HCT116 (cell line): ENCODE measurements at regions not wholly inside any gene's neighbourhood (a gene's known extent, or its start where the extent isn't known, plus 50 kb on each side); places are given as distances from the start of the nearest gene placed in this dataset.

ENCODE experiments used
- ATAC-seq: fragments of 200-7000 bp; cut with Tn5 transposase; 2 replicates; pipeline ENCODE4 v1.9.1; 2020; ENCODE audit warnings: mild to moderate bottlenecking, moderate library complexity
- BruUV-seq: library from RNA; stranded (reverse); fragments of 400-500 nt; replicated peaks from 2 replicates; lab custom pipeline; 2021; lab: Mats Ljungman, UMichigan
- CTCF ChIA-PET: fragments of 300-600 bp; sonication (Branson Sonifier 250); formaldehyde crosslinking; loops from one replicate; lab custom pipeline; 2021; ENCODE audit warnings: antibody characterized with exemption; lab: Charles Lee
- POLR2A ChIA-PET: fragments of 300-600, 350-600 bp; sonication (Branson Sonifier 250); formaldehyde crosslinking; loops from one replicate; lab custom pipeline; 2021; ENCODE audit warnings: antibody characterized with exemption; lab: Charles Lee
- RAD21 ChIA-PET, 2 experiments: fragments of 300-600 bp; sonication (Branson Sonifier 250); formaldehyde crosslinking; loops; one replicate each; lab custom pipeline; 2023; ENCODE audit warnings: low total read pairs in 2 of 2; ENCODE audit not compliant: uncharacterized antibody in 2 of 2, unreplicated experiment in 2 of 2, low non-redundant PET in 1 of 2; lab: Charles Lee
- DNase-seq: peaks from one replicate; pipeline ENCODE4 v3.0.0-alpha.2; 2010; ENCODE audit warnings: low read depth, low spot score
- H2AFZ ChIP-seq: fragments of 200-600 bp; shearing (Covaris generic), sonication (generic); 2 replicates; pipeline ENCODE4 v1.6.1; 2017; ENCODE audit warnings: low read depth, mixed run types, mixed read lengths, antibody characterized with exemption, low read length; ENCODE audit not compliant: poor library complexity, severe bottlenecking
- H3K27ac ChIP-seq: 2 replicates; pipeline ENCODE4 v1.5.1; 2012; ENCODE audit warnings: low read depth, low read length
- H3K27me3 ChIP-seq: fragments of 200-600 bp; sonication (generic); 2 replicates; pipeline ENCODE4 v1.6.1; 2016; ENCODE audit warnings: mixed run types, low read length, mixed read lengths; ENCODE audit not compliant: insufficient read depth
- H3K36me3 ChIP-seq, 2 experiments: fragments of 200-500 bp in 1 of 2; fragments of 200-600 bp in 1 of 2; sonication (Bioruptor generic) in 1 of 2; sonication (generic) in 1 of 2; 2 replicates each; pipeline versions ENCODE4 v1.5.1 to v1.6.1; 2014 to 2016; ENCODE audit warnings: low read length in 2 of 2, inconsistent platforms in 1 of 2, mixed read lengths in 1 of 2, mixed run types in 1 of 2; ENCODE audit not compliant: insufficient read depth in 2 of 2, control insufficient read depth in 1 of 2
- H3K4me1 ChIP-seq, 2 experiments: fragments of 200-600 bp in 1 of 2; sonication (generic) in 1 of 2; 2 replicates each; pipeline versions ENCODE4 v1.5.1 to v1.6.1; 2012 to 2017; ENCODE audit warnings: low read length in 2 of 2, inconsistent platforms in 1 of 2, mild to moderate bottlenecking in 1 of 2, mixed read lengths in 1 of 2, mixed run types in 1 of 2, moderate library complexity in 1 of 2; ENCODE audit not compliant: insufficient read depth in 2 of 2, control insufficient read depth in 1 of 2
- H3K4me2 ChIP-seq: fragments of 200-600 bp; sonication (generic); 2 replicates; pipeline ENCODE4 v1.6.1; 2017; ENCODE audit warnings: mixed run types, low read length, mixed read lengths
- H3K4me3 ChIP-seq, 2 experiments: fragments of 200-600 bp in 1 of 2; sonication (generic) in 1 of 2; replicated peaks in 1 of 2; 2 replicates each; pipeline ENCODE4 v1.5.1; 2011 to 2016; ENCODE audit warnings: low read length in 2 of 2, control low read depth in 1 of 2, low read depth in 1 of 2, mild to moderate bottlenecking in 1 of 2, mixed read lengths in 1 of 2, mixed run types in 1 of 2
- H3K79me2 ChIP-seq: fragments of 200-600 bp; sonication (generic); 2 replicates; pipeline ENCODE4 v1.6.1; 2017; ENCODE audit warnings: mild to moderate bottlenecking, mixed run types, low read length, moderate library complexity, mixed read lengths; ENCODE audit not compliant: insufficient read depth
- H3K9ac ChIP-seq: fragments of 200-600 bp; sonication (generic); 2 replicates; pipeline ENCODE4 v1.6.1; 2016; ENCODE audit warnings: low read length, mixed read lengths
- H3K9me2 ChIP-seq: fragments of 200-600 bp; sonication (generic), shearing (Covaris generic); 2 replicates; pipeline ENCODE4 v1.6.1; 2017; ENCODE audit warnings: mixed run types, mild to moderate bottlenecking, moderate library complexity; ENCODE audit not compliant: insufficient read depth
- H3K9me3 ChIP-seq, 2 experiments: fragments of 200-500 bp in 1 of 2; fragments of 200-600 bp in 1 of 2; sonication (Bioruptor generic) in 1 of 2; sonication (generic) in 1 of 2; 2 replicates each; pipeline ENCODE4 v1.6.1; 2014 to 2017; ENCODE audit warnings: low read length in 2 of 2, mixed read lengths in 2 of 2, inconsistent platforms in 1 of 2, low read depth in 1 of 2, mild to moderate bottlenecking in 1 of 2, mixed run types in 1 of 2, moderate library complexity in 1 of 2; ENCODE audit not compliant: control insufficient read depth in 1 of 2, insufficient read depth in 1 of 2
- H4K20me1 ChIP-seq: fragments of 200-600 bp; sonication (generic), shearing (Covaris generic); 2 replicates; pipeline ENCODE4 v1.6.1; 2017; ENCODE audit warnings: mixed run types, mild to moderate bottlenecking, moderate library complexity; ENCODE audit not compliant: insufficient read depth
- CBX3 ChIP-seq: IDR thresholded peaks from 2 replicates; pipeline ENCODE4 v1.6.1; 2012; ENCODE audit warnings: low read depth
- CEBPB ChIP-seq: IDR thresholded peaks from 2 replicates; pipeline ENCODE4 v1.6.1; 2012; ENCODE audit warnings: low read depth
- EGR1 ChIP-seq: IDR thresholded peaks from 2 replicates; pipeline ENCODE4 v1.6.1; 2012; ENCODE audit warnings: low read depth
- ELF1 ChIP-seq: IDR thresholded peaks from 2 replicates; pipeline ENCODE4 v1.6.1; 2012; ENCODE audit warnings: low read depth, borderline replicate concordance
- FOSL1 ChIP-seq: IDR thresholded peaks from 2 replicates; pipeline ENCODE4 v1.6.1; 2012; ENCODE audit warnings: low read depth
- POLR2A ChIP-seq: IDR thresholded peaks from 2 replicates; pipeline ENCODE4 v1.7.0; 2011; ENCODE audit warnings: borderline replicate concordance; ENCODE audit not compliant: insufficient read depth, insufficient read length; ENCODE audit errors: extremely low read depth
- REST ChIP-seq: IDR thresholded peaks from 2 replicates; pipeline ENCODE4 v1.6.1; 2012; ENCODE audit warnings: low read depth
- SIN3A ChIP-seq: IDR thresholded peaks from 2 replicates; pipeline ENCODE4 v1.6.1; 2012; ENCODE audit warnings: low read depth
- SP1 ChIP-seq: IDR thresholded peaks from 2 replicates; pipeline ENCODE4 v1.6.1; 2012; ENCODE audit warnings: low read depth
- SRF ChIP-seq: IDR thresholded peaks from 2 replicates; pipeline ENCODE4 v1.6.1; 2012; ENCODE audit warnings: low read depth
- TCF7L2 ChIP-seq: IDR thresholded peaks from 2 replicates; pipeline ENCODE4 v1.7.0; 2011; ENCODE audit warnings: borderline replicate concordance, inconsistent platforms; ENCODE audit not compliant: insufficient read depth, insufficient read length; ENCODE audit errors: extremely low read depth
- YY1 ChIP-seq: IDR thresholded peaks from 2 replicates; pipeline ENCODE4 v1.6.1; 2011; ENCODE audit warnings: low read length, low read depth, moderate library complexity, mild to moderate bottlenecking; ENCODE audit not compliant: insufficient replicate concordance; ENCODE audit errors: extremely low read depth
- ZNF274 ChIP-seq: fragments of 200-500 bp; sonication (Bioruptor generic); IDR thresholded peaks from 2 replicates; pipeline ENCODE4 v1.6.1; 2014; ENCODE audit warnings: mild to moderate bottlenecking, low read depth, low read length, inconsistent platforms
- intact Hi-C: fragments of 100-400 bp; cut with micrococcal nuclease; formaldehyde crosslinking; loops from 2 replicates; pipeline ENCODE4 v1.10.0; 2022

GRCh38 chr5:165232509-165233028, 1727.2 kb downstream of the MAT2B start:
- ATAC-seq (no peak), DNase-seq (no peak)
- intact Hi-C loops: no loop called here
- Histone ChIP-seq H3K9me2 (no peaks in the 10 kb centered on the region), H4K20me1 (no peaks in the 10 kb centered on the region), H3K27ac (no peak overlapping the region), H3K4me2 (no peak overlapping the region), H3K9ac (no peak overlapping the region), H3K79me2 (no peaks in the 10 kb centered on the region), H3K36me3 (no peaks in the 10 kb centered on the region), H3K27me3 (no peaks in the 10 kb centered on the region), H2AFZ (no peak overlapping the region), H3K4me3 (no peak overlapping the region), H3K9me3 (peaks cover 3% of the 10 kb centered on the region in 2 experiments; a peak in 2 of 4 replicates)
- no TSS peak for BruUV-seq
- POLR2A ChIA-PET: no interaction called here
- RAD21 ChIA-PET: no interaction called here
- CTCF ChIA-PET: no interaction called here
- no peak for TF ChIP-seq CEBPB
- TF ChIP-seq YY1: no peak
- TF ChIP-seq ZNF274: no peak
- TF ChIP-seq SP1: no peak
- TF ChIP-seq CBX3: no peak
- TF ChIP-seq REST: no peak
- no peak for TF ChIP-seq POLR2A
- no peak for TF ChIP-seq TCF7L2
- TF ChIP-seq EGR1: no peak
- no peak for TF ChIP-seq ELF1
- no peak for TF ChIP-seq SIN3A
- TF ChIP-seq FOSL1: no peak
- TF ChIP-seq SRF: no peak
- TF ChIP-seq, all 23 proteins: peak for 0
- no peaks in the 10 kb centered on the region for H3K4me1 ChIP-seq
